ENCODE measurements at regions not wholly inside any gene's neighbourhood (a gene's known extent, or its start where the extent isn't known, plus 50 kb on each side); places are given as distances from the start of the nearest gene placed in this dataset.

- Histone ChIP-seq H3K27me3 (no peaks in the 10 kb centered on the region), H3K4me1 (no peaks in the 10 kb centered on the region), H3K9me3 (no peaks in the 10 kb centered on the region), H3K36me3 (no peaks in the 10 kb centered on the region), H3K27ac (no peak overlapping the region), H3K4me3 (no peak overlapping the region)
- intact Hi-C loops (cut with DNase I), result no loop called here
- no peak for TF ChIP-seq POLR2A (IDR thresholded peaks at IDR 0.05)
- no peak for TF ChIP-seq CTCF (IDR thresholded peaks at IDR 0.05)
- no peak for DNase-seq
- WGBS, 2 donors, result 75 to 85% methylated on average over 1 of the region's 1 CpG
Measured at GRCh38 chr5:89443508-89443907, 560.5 kb upstream of the MEF2C start.

GRCh38 chr5:89441965-89442364 is 559.0 kb upstream of the MEF2C start:
- H3K4me3 ChIP-seq, result no peak overlapping the region
- no peaks in the 10 kb centered on the region for H3K9me3 ChIP-seq
- no peaks in the 10 kb centered on the region for H3K36me3 ChIP-seq
- no peak for DNase-seq
- no peaks in the 10 kb centered on the region for H3K4me1 ChIP-seq
- H3K27ac ChIP-seq, result no peak overlapping the region
- no peaks in the 10 kb centered on the region for H3K27me3 ChIP-seq
- TF ChIP-seq POLR2A (IDR thresholded peaks at IDR 0.05), result no peak
- no peak for TF ChIP-seq CTCF (IDR thresholded peaks at IDR 0.05)
- intact Hi-C loops (cut with DNase I), result no loop called here

GRCh38 chr5:89440670-89441069 is 557.7 kb upstream of the MEF2C start:
- TF ChIP-seq POLR2A (IDR thresholded peaks at IDR 0.05) (no peak), CTCF (IDR thresholded peaks at IDR 0.05) (no peak)
- no peaks in the 10 kb centered on the region for H3K9me3 ChIP-seq
- H3K4me3 ChIP-seq, result no peak overlapping the region
- no peaks in the 10 kb centered on the region for H3K27me3 ChIP-seq
- intact Hi-C loops (cut with DNase I), result no loop called here
- DNase-seq, result no peak
- H3K4me1 ChIP-seq, result no peaks in the 10 kb centered on the region
- no peak overlapping the region for H3K27ac ChIP-seq
- 51 to 68% methylated on average over 2 of the region's 2 CpGs for WGBS, 2 donors
- no peaks in the 10 kb centered on the region for H3K36me3 ChIP-seq

DNA sequence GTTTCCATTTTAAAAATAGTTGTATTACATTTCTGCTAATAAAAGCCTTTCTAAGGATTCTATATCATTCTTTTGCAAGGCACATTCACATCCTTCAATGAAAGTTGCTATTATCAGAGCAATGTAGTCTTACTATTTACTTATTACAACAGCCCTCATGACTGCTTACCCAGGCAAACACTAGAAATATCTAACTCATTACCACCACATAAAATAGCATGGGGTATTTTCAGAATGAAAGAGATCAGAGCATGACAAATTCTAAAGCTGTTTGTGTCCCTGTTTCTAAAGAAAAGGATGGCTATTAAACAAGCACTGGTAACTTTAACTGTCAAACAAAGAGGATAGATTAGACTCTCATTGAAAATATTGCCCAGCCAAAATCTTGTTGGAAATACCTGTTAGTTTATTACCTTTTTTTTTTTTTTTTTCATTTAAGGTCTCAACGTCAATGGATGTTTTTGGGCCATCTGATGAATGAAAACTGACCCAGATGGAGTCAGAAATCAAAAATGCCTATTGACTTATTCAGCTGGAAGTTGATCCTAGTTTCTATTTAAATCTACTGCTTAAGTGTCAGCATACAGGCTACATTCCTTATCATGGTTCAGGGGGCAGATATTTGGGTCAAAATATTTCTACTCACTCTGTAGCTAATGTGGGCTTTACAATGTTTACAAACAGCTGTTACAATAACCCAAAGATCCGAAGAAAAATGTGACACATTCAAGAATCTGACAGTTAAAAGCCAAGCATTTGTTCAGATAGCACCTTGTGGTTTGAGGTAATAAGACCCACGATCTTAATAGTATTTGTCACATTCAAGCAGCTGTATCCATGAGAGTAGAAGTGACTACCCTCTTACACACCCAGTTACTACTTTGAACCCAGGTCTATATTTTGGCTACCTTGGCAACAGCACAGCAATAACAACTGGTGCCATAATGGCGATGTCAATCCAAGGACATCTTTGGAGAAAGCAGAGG is 554.8 kb upstream of the MEF2C start:
- Histone ChIP-seq H3K4me1 (no peaks in the 10 kb centered on the region), H3K36me3 (no peaks in the 10 kb centered on the region), H3K4me3 (no peak overlapping the region), H3K27me3 (no peaks in the 10 kb centered on the region), H3K9me3 (no peaks in the 10 kb centered on the region), H3K27ac (no peak overlapping the region)
- intact Hi-C loops (cut with DNase I), result no loop called here
- TF ChIP-seq POLR2A (IDR thresholded peaks at IDR 0.05) (no peak), CTCF (IDR thresholded peaks at IDR 0.05) (no peak)
- DNase-seq, result no peak
- WGBS, 2 donors, result 37 to 63% methylated on average over 4 of the region's 4 CpGs

DNA sequence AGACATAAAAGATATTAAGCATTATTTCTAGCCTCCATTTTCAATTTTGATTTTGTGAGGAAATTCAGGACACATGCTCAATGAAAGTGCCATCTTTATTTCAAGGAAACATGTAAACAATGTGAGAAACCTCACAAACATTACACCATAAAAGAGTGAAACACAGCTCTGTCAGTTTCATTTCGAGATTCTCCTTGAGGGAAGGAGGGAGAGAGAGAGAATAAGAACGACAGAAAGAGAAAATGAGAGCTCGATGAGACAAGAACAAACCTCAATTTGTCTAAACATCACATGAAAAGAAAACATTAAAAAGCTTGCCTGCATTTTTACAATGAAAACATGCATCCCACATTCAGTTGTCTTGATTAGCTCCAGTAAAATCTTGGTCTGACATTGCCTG is 553.5 kb upstream of the MEF2C start:
- 30 to 56% methylated on average over 3 of the region's 3 CpGs for WGBS, 2 donors
- H3K36me3 ChIP-seq, result no peaks in the 10 kb centered on the region
- no peaks in the 10 kb centered on the region for H3K27me3 ChIP-seq
- intact Hi-C loops (cut with DNase I), result no loop called here
- H3K9me3 ChIP-seq, result no peaks in the 10 kb centered on the region
- no peak overlapping the region for H3K27ac ChIP-seq
- H3K4me1 ChIP-seq, result no peaks in the 10 kb centered on the region
- no peak overlapping the region for H3K4me3 ChIP-seq
- DNase-seq, result no peak
- TF ChIP-seq POLR2A (IDR thresholded peaks at IDR 0.05) (no peak), CTCF (IDR thresholded peaks at IDR 0.05) (no peak)
